ENCODE measurements at regions not wholly inside any gene's neighbourhood (a gene's known extent, or its start where the extent isn't known, plus 50 kb on each side); places are given as distances from the start of the nearest gene placed in this dataset.

DNA sequence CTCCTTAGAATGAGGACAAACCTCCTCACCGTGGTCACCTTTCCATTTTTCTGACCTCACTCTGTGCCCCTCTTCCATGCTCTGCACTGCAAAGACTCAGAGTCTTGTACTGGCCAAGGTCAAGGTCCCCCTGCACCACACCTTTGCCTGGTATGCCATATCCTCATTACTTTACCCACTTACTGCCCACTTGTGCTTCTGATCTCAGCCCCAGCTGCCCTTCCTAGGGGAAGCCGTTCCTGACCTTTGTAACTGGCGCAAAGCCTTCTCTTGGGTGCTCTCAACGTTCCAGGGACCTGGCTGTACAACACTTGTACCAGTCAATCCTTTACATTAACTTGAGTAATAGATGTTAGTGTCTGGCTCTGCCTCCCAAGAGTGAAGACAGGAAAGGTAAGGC is 256.0 kb downstream of the SV2B start (continued):
- TF ChIP-seq, protein P1, sequence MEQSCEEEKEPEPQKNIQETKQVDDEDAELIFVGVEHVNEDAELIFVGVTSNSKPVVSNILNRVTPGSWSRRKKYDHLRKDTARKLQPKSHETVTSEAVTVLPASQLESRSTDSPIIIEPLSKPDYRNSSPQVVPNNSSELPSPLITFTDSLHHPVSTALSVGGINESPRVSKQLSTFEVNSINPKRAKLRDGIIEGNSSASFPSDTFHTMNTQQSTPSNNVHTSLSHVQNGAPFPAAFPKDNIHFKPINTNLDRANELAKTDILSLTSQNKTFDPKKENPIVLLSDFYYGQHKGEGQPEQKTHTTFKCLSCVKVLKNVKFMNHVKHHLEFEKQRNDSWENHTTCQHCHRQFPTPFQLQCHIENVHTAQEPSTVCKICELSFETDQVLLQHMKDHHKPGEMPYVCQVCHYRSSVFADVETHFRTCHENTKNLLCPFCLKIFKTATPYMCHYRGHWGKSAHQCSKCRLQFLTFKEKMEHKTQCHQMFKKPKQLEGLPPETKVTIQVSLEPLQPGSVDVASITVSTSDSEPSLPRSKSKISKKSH (CRISPR knock-in tag; IDR thresholded peaks at IDR 0.05; ENCODE audit: borderline replicate concordance) = no peak
- TF ChIP-seq NFKBIZ (CRISPR knock-in tag; IDR thresholded peaks at IDR 0.05) (no peak), BORCS8-MEF2B (CRISPR knock-in tag; IDR thresholded peaks at IDR 0.05) (no peak), HCFC1 (IDR thresholded peaks at IDR 0.05; ENCODE audit: low read depth, low read length) (no peak)

DNA sequence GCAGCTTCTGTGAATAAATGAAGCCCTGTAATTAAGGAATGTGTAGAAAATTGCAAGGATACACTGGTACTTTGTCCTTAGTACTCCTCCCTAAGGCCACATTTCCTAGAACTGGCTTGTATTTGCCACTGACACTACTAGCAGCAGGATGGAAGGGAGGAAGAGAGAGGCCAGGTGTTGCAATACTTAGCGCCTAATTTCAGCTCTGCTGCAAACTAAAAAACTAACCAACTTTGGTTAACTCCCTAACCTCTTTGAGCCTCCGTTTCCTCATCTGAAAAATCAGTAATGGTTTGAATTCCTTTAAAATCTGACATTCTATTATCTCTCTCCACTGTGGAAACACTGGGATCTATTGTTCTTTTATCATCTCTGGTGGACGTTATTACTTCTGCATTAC is 257.0 kb downstream of the SV2B start:
- POLR2A ChIA-PET = no interaction called here
- H3K4me2 ChIP-seq (ENCODE audit: low read depth, low read length) = no peak overlapping the region
- H3K4me3 ChIP-seq (replicated peaks in 1 of 3; ENCODE audit: insufficient read depth in 1 of 3, low read depth in 2 of 3, low read length in 3 of 3) = no peak overlapping the region
- H2AFZ ChIP-seq (ENCODE audit: low read length) = no peak overlapping the region
- H4K20me1 ChIP-seq (ENCODE audit: insufficient read depth, low read length) = no peaks in the 10 kb centered on the region
- no peaks in the 10 kb centered on the region for H3K9me3 ChIP-seq (ENCODE audit: low read length)
- FAIRE-seq (no peak), ATAC-seq (no peak), DNase-seq (ENCODE audit: low spot score) (no peak)
- in situ Hi-C loops (cut with HindIII; ENCODE audit: extremely low pct_ligation_motif_present, low pct_unique_long_range_greater_than_20kb) = no loop called here
- no peak overlapping the region for H3K9ac ChIP-seq (ENCODE audit: insufficient read depth, low read depth, low read length)
- H3K27ac ChIP-seq (ENCODE audit: extremely low read length, insufficient read depth, low read length) = no peak overlapping the region
- H3K27me3 ChIP-seq (ENCODE audit: control insufficient read depth in 1 of 2, insufficient read depth in 2 of 2, low read length in 2 of 2) = no peaks in the 10 kb centered on the region
- H3K36me3 ChIP-seq (replicated peaks in 1 of 2; ENCODE audit: control insufficient read depth in 1 of 2, insufficient read depth in 2 of 2, low read length in 2 of 2) = no peaks in the 10 kb centered on the region
- CTCF ChIA-PET (ENCODE audit: low intra/inter-chr PET ratio, low total read pairs) = no interaction called here
- no peaks in the 10 kb centered on the region for H3K79me2 ChIP-seq (ENCODE audit: insufficient read depth, low read length)
- WGBS (ENCODE audit: low lambda C conversion rate) = 0% methylated on average over 3 of the region's 3 CpGs
- TF ChIP-seq, protein P2, sequence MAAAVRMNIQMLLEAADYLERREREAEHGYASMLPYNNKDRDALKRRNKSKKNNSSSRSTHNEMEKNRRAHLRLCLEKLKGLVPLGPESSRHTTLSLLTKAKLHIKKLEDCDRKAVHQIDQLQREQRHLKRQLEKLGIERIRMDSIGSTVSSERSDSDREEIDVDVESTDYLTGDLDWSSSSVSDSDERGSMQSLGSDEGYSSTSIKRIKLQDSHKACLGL (CRISPR knock-in tag; IDR thresholded peaks at IDR 0.05) = no peak
- TF ChIP-seq ZMYM3 (CRISPR knock-in tag; IDR thresholded peaks at IDR 0.05) (no peak), MAF1 (CRISPR knock-in tag; IDR thresholded peaks at IDR 0.05; ENCODE audit: borderline replicate concordance) (no peak)
- TF ChIP-seq, protein P3, sequence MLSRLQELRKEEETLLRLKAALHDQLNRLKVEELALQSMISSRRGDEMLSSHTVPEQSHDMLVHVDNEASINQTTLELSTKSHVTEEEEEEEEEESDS (CRISPR knock-in tag; IDR thresholded peaks at IDR 0.05; ENCODE audit: borderline replicate concordance) = no peak
- TF ChIP-seq, protein P4, sequence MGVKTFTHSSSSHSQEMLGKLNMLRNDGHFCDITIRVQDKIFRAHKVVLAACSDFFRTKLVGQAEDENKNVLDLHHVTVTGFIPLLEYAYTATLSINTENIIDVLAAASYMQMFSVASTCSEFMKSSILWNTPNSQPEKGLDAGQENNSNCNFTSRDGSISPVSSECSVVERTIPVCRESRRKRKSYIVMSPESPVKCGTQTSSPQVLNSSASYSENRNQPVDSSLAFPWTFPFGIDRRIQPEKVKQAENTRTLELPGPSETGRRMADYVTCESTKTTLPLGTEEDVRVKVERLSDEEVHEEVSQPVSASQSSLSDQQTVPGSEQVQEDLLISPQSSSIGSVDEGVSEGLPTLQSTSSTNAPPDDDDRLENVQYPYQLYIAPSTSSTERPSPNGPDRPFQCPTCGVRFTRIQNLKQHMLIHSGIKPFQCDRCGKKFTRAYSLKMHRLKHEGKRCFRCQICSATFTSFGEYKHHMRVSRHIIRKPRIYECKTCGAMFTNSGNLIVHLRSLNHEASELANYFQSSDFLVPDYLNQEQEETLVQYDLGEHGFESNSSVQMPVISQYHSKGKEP (CRISPR knock-in tag; IDR thresholded peaks at IDR 0.05) = no peak
- TF ChIP-seq, protein P5, sequence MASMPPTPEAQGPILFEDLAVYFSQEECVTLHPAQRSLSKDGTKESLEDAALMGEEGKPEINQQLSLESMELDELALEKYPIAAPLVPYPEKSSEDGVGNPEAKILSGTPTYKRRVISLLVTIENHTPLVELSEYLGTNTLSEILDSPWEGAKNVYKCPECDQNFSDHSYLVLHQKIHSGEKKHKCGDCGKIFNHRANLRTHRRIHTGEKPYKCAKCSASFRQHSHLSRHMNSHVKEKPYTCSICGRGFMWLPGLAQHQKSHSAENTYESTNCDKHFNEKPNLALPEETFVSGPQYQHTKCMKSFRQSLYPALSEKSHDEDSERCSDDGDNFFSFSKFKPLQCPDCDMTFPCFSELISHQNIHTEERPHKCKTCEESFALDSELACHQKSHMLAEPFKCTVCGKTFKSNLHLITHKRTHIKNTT (CRISPR knock-in tag; IDR thresholded peaks at IDR 0.05) = no peak
- TF ChIP-seq, protein P6, sequence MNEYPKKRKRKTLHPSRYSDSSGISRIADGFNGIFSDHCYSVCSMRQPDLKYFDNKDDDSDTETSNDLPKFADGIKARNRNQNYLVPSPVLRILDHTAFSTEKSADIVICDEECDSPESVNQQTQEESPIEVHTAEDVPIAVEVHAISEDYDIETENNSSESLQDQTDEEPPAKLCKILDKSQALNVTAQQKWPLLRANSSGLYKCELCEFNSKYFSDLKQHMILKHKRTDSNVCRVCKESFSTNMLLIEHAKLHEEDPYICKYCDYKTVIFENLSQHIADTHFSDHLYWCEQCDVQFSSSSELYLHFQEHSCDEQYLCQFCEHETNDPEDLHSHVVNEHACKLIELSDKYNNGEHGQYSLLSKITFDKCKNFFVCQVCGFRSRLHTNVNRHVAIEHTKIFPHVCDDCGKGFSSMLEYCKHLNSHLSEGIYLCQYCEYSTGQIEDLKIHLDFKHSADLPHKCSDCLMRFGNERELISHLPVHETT (CRISPR knock-in tag; conservative IDR thresholded peaks at IDR 0.05) = no peak
- intact Hi-C loops (cut with micrococcal nuclease; ENCODE audit: unreplicated experiment) = no loop called here
- no TSS peak for BruUV-seq (replicated peaks)
- H3K4me1 ChIP-seq (ENCODE audit: insufficient read depth, low read length) = no peaks in the 10 kb centered on the region

Measured in HepG2 (cell line).